ENCODE measurements at regions not wholly inside any gene's neighbourhood (a gene's known extent, or its start where the extent isn't known, plus 50 kb on each side); places are given as distances from the start of the nearest gene placed in this dataset.

GRCh38 chr10:4188406-4188805, 403.4 kb upstream of the KLF6 start:
- CTCF ChIA-PET = no interaction called here

GRCh38 chr10:4186849-4187540, 402.0 kb upstream of the KLF6 start:
- Histone ChIP-seq H3K36me3 (ENCODE audit: control insufficient read depth, insufficient read depth, low read length) (no peaks in the 10 kb centered on the region), H3K4me3 (ENCODE audit: low read depth, low read length) (no peak overlapping the region), H3K27me3 (ENCODE audit: control insufficient read depth, insufficient read depth, low read length) (no peaks in the 10 kb centered on the region)
- ChIA-PET CTCF (interaction anchor here (0.7 kb wide), 1 partner anchor 131 kb away, joined by 3 read pairs; no protein-coding TSS in a partner anchor), POLR2A (no interaction called here)
- no peak for TF ChIP-seq CTCF (IDR thresholded peaks at IDR 0.05; ENCODE audit: insufficient read depth, low read depth, low read length)
- no peak for DNase-seq (ENCODE audit: low read depth)

More at GRCh38 chr10:4188406-4188805, 403.4 kb upstream of the KLF6 start:
- no peak for DNase-seq (ENCODE audit: low read depth)
- TF ChIP-seq CTCF (IDR thresholded peaks at IDR 0.05; ENCODE audit: insufficient read depth, low read depth, low read length) = no peak
- Histone ChIP-seq H3K4me3 (ENCODE audit: low read depth, low read length) (no peak overlapping the region), H3K36me3 (ENCODE audit: control insufficient read depth, insufficient read depth, low read length) (no peaks in the 10 kb centered on the region), H3K27me3 (ENCODE audit: control insufficient read depth, insufficient read depth, low read length) (no peaks in the 10 kb centered on the region)
- POLR2A ChIA-PET = no interaction called here

- TF ChIP-seq CTCF (IDR thresholded peaks at IDR 0.05; ENCODE audit: insufficient read depth, low read depth, low read length) = peak; percentile 33
- Histone ChIP-seq H3K36me3 (ENCODE audit: control insufficient read depth, insufficient read depth, low read length) (no peaks in the 10 kb centered on the region), H3K27me3 (ENCODE audit: control insufficient read depth, insufficient read depth, low read length) (no peaks in the 10 kb centered on the region), H3K4me3 (ENCODE audit: low read depth, low read length) (no peak overlapping the region)
- CTCF ChIA-PET = interaction anchor here (0.6 to 0.7 kb wide), 2 partner anchors 51 to 463 kb away, joined by 3 to 6 read pairs; no protein-coding TSS in a partner anchor
- DNase-seq (ENCODE audit: low read depth) = no peak
- POLR2A ChIA-PET = no interaction called here
Observed at GRCh38 chr10:4183761-4184261, 398.8 kb upstream of the KLF6 start.

GRCh38 chr10:4181621-4182049, 396.6 kb upstream of the KLF6 start:
- ChIA-PET POLR2A (no interaction called here), CTCF (interaction anchor here (0.6 kb wide), 1 partner anchor 984 kb away, joined by 3 read pairs; no protein-coding TSS in a partner anchor)
- DNase-seq (ENCODE audit: low read depth) = peak; percentile 44
- Histone ChIP-seq H3K36me3 (ENCODE audit: control insufficient read depth, insufficient read depth, low read length) (no peaks in the 10 kb centered on the region), H3K27me3 (ENCODE audit: control insufficient read depth, insufficient read depth, low read length) (no peaks in the 10 kb centered on the region), H3K4me3 (ENCODE audit: low read depth, low read length) (no peak overlapping the region)
- TF ChIP-seq CTCF (IDR thresholded peaks at IDR 0.05; ENCODE audit: insufficient read depth, low read depth, low read length) = no peak

- Histone ChIP-seq H3K36me3 (ENCODE audit: control insufficient read depth, insufficient read depth, low read length) (no peaks in the 10 kb centered on the region), H3K4me3 (ENCODE audit: low read depth, low read length) (no peak overlapping the region), H3K27me3 (ENCODE audit: control insufficient read depth, insufficient read depth, low read length) (no peaks in the 10 kb centered on the region)
- no peak for TF ChIP-seq CTCF (IDR thresholded peaks at IDR 0.05; ENCODE audit: insufficient read depth, low read depth, low read length)
- POLR2A ChIA-PET = no interaction called here
- CTCF ChIA-PET = no interaction called here
- no peak for DNase-seq (ENCODE audit: low read depth)
Observed at GRCh38 chr10:4181081-4181480, 396.1 kb upstream of the KLF6 start.
